Liver (tissue), 8 donors: ENCODE measurements at regions not wholly inside any gene's neighbourhood (a gene's known extent, or its start where the extent isn't known, plus 50 kb on each side); places are given as distances from the start of the nearest gene placed in this dataset.

Source experiments
- DNase-seq: peaks from one replicate; pipeline ENCODE4 v3.0.0-alpha.2; 2017; ENCODE audit warnings: low spot score
- H3K27ac ChIP-seq, 2 donors: one replicate each; pipeline ENCODE4 v1.7.0; 2013; ENCODE audit warnings: inconsistent platforms in 2 of 2, low read length in 2 of 2, control low read depth in 1 of 2, low read depth in 1 of 2, mild to moderate bottlenecking in 1 of 2
- H3K27me3 ChIP-seq, 4 donors: one replicate each; pipeline versions ENCODE4 v1.6.1 to v1.7.0; 2013; ENCODE audit warnings: low read length in 3 of 4, inconsistent platforms in 1 of 4, mild to moderate bottlenecking in 1 of 4, moderate library complexity in 1 of 4; ENCODE audit not compliant: control insufficient read depth in 4 of 4, insufficient read depth in 4 of 4
- H3K36me3 ChIP-seq, 4 donors: one replicate each; pipeline versions ENCODE4 v1.6.1 to v1.7.0; 2013; ENCODE audit warnings: low read length in 3 of 4, mild to moderate bottlenecking in 3 of 4, low read depth in 1 of 4, moderate library complexity in 1 of 4; ENCODE audit not compliant: control insufficient read depth in 4 of 4, insufficient read depth in 3 of 4
- H3K4me1 ChIP-seq, 4 donors: one replicate each; pipeline versions ENCODE4 v1.6.1 to v1.7.0; 2013; ENCODE audit warnings: low read length in 3 of 4, mild to moderate bottlenecking in 3 of 4, moderate library complexity in 1 of 4; ENCODE audit not compliant: control insufficient read depth in 4 of 4, insufficient read depth in 4 of 4
- H3K4me3 ChIP-seq, 3 donors: one replicate each; pipeline versions ENCODE4 v1.6.1 to v1.7.0; 2013; ENCODE audit warnings: low read length in 3 of 3, control low read depth in 1 of 3, low read depth in 1 of 3, mild to moderate bottlenecking in 1 of 3
- H3K9ac ChIP-seq, 2 donors: one replicate each; pipeline ENCODE4 v1.7.0; 2013; ENCODE audit warnings: low read length in 2 of 2, mild to moderate bottlenecking in 2 of 2, moderate library complexity in 2 of 2, control low read depth in 1 of 2, low read depth in 1 of 2
- H3K9me3 ChIP-seq, 4 donors: one replicate each; pipeline versions ENCODE4 v1.6.1 to v1.7.0; 2013; ENCODE audit warnings: low read length in 3 of 4; ENCODE audit not compliant: control insufficient read depth in 4 of 4
- ATF3 ChIP-seq: IDR thresholded peaks from 2 replicates; pipeline ENCODE4 v1.6.1; 2016; ENCODE audit warnings: antibody characterized with exemption
- CTCF ChIP-seq: fragments of 150-350 bp; IDR thresholded peaks from 2 replicates; pipeline ENCODE4 v1.5.1; 2017; ENCODE audit warnings: improper control_type of control experiment, low read depth, low read length; ENCODE audit not compliant: missing input control
- EGR1 ChIP-seq, 2 donors: IDR thresholded peaks; 2 replicates each; pipeline ENCODE4 v1.6.1; 2016 to 2018; ENCODE audit warnings: antibody characterized with exemption in 2 of 2, low read depth in 2 of 2
- FOXA1 ChIP-seq: IDR thresholded peaks from 2 replicates; pipeline ENCODE4 v1.6.1; 2016; ENCODE audit warnings: antibody characterized with exemption
- FOXA2 ChIP-seq: IDR thresholded peaks from 2 replicates; pipeline ENCODE4 v1.6.1; 2016; ENCODE audit warnings: antibody characterized with exemption
- GABPA ChIP-seq, 2 donors: IDR thresholded peaks in 1 of 2; conservative IDR thresholded peaks in 1 of 2; 2 replicates each; pipeline ENCODE4 v1.6.1; 2016; ENCODE audit warnings: antibody characterized with exemption in 2 of 2, mild to moderate bottlenecking in 1 of 2, moderate library complexity in 1 of 2
- HNF4A ChIP-seq, 2 donors: conservative IDR thresholded peaks; 2 replicates each; pipeline ENCODE4 v1.6.1; 2016; ENCODE audit warnings: antibody characterized with exemption in 2 of 2, mild to moderate bottlenecking in 2 of 2
- HNF4G ChIP-seq: IDR thresholded peaks from 2 replicates; pipeline ENCODE4 v1.6.1; 2016; ENCODE audit warnings: antibody characterized with exemption
- JUND ChIP-seq, 2 donors: IDR thresholded peaks; 2 replicates each; pipeline ENCODE4 v1.6.1; 2016; ENCODE audit warnings: antibody characterized with exemption in 2 of 2
- MAX ChIP-seq: IDR thresholded peaks from 2 replicates; pipeline ENCODE4 v1.6.1; 2016; ENCODE audit warnings: antibody characterized with exemption
- NR2F2 ChIP-seq: IDR thresholded peaks from 2 replicates; pipeline ENCODE4 v1.6.1; 2016; ENCODE audit warnings: antibody characterized with exemption
- RAD21 ChIP-seq, 2 donors: IDR thresholded peaks; 2 replicates each; pipeline ENCODE4 v1.6.1; 2016; ENCODE audit warnings: antibody characterized with exemption in 2 of 2, mild to moderate bottlenecking in 2 of 2
- REST ChIP-seq: IDR thresholded peaks from 2 replicates; pipeline ENCODE4 v1.6.1; 2016; ENCODE audit warnings: antibody characterized with exemption, mild to moderate bottlenecking
- RXRA ChIP-seq, 2 donors: IDR thresholded peaks; 2 replicates each; pipeline ENCODE4 v1.6.1; 2017 to 2018; ENCODE audit warnings: antibody characterized with exemption in 2 of 2, mild to moderate bottlenecking in 1 of 2
- SP1 ChIP-seq: IDR thresholded peaks from 2 replicates; pipeline ENCODE4 v1.6.1; 2018; ENCODE audit warnings: antibody characterized with exemption, mild to moderate bottlenecking
- TAF1 ChIP-seq: conservative IDR thresholded peaks from 2 replicates; pipeline ENCODE4 v1.6.1; 2016; ENCODE audit warnings: antibody characterized with exemption, mild to moderate bottlenecking
- YY1 ChIP-seq: IDR thresholded peaks from 2 replicates; pipeline ENCODE4 v1.6.1; 2016; ENCODE audit warnings: antibody characterized with exemption, mild to moderate bottlenecking
- ZBTB33 ChIP-seq: IDR thresholded peaks from 2 replicates; pipeline ENCODE4 v1.6.1; 2016; ENCODE audit warnings: antibody characterized with exemption
- WGBS: extraction: QIAGEN DNeasy Blood & Tissue Kit; methylation state at CpG from one replicate; pipeline ENCODE4 v1.1.7; 2013; 5-methylcytosine and 5-hydroxymethylcytosine counted together
- donor health status: healthy.
- donor health status: healthy.
- donor health status: healthy.
- donor health status: healthy.
- donor health status: healthy.

- Histone ChIP-seq H3K36me3 (no peaks in the 10 kb centered on the region), H3K9ac (no peak overlapping the region), H3K9me3 (no peaks in the 10 kb centered on the region), H3K27me3 (no peaks in the 10 kb centered on the region), H3K4me3 (no peak overlapping the region), H3K4me1 (no peaks in the 10 kb centered on the region), H3K27ac (no peak overlapping the region)
- WGBS, result 76% methylated on average over 6 of the region's 6 CpGs
- DNase-seq, result no peak
- TF ChIP-seq HNF4G (no peak), GABPA (IDR thresholded peaks at IDR 0.05 in 1 of 2, conservative IDR thresholded peaks at IDR 0.05 in 1 of 2) (no peak), ZBTB33 (no peak), REST (no peak), ATF3 (no peak), FOXA1 (no peak), JUND (IDR thresholded peaks at IDR 0.05) (no peak), YY1 (no peak), RXRA (IDR thresholded peaks at IDR 0.05) (no peak), TAF1 (no peak), NR2F2 (no peak), RAD21 (IDR thresholded peaks at IDR 0.05) (no peak), FOXA2 (no peak), CTCF (no peak), HNF4A (conservative IDR thresholded peaks at IDR 0.05) (no peak), SP1 (no peak), EGR1 (IDR thresholded peaks at IDR 0.05; ENCODE audit: low read depth in 2 of 2) (no peak), MAX (no peak)
These were observed 70.2 kb upstream of the PODXL start for GRCh38 chr7:131626643-131627042.
